GM12878 (cell line): ENCODE measurements at regions not wholly inside any gene's neighbourhood (a gene's known extent, or its start where the extent isn't known, plus 50 kb on each side); places are given as distances from the start of the nearest gene placed in this dataset.

Experiments used
- ATAC-seq: fragments of 200-7000 bp; cut with Tn5 transposase; 3 replicates; pipeline ENCODE4 v1.9.1; 2020; ENCODE audit warnings: mild to moderate bottlenecking, moderate library complexity
- BruUV-seq: library from RNA; stranded (reverse); fragments of 400-500 nt; replicated peaks from 2 replicates; lab custom pipeline; 2021; lab: Mats Ljungman, UMichigan
- CTCF ChIA-PET: fragments of 300-600 bp; sonication (Branson Sonifier 250); formaldehyde crosslinking; extraction: SDS; loops from one replicate; lab custom pipeline; 2021; ENCODE audit warnings: inconsistent platforms; lab: Yijun Ruan, JAX
- POLR2A ChIA-PET: fragments of 350-600 bp; formaldehyde crosslinking; extraction: SDS; loops from one replicate; lab custom pipeline; 2021; ENCODE audit warnings: inconsistent platforms; lab: Charles Lee
- RAD21 ChIA-PET: fragments of 300-600 bp; sonication (Branson Sonifier 250); formaldehyde crosslinking; loops from one replicate; lab custom pipeline; 2023; ENCODE audit warnings: antibody characterized with exemption; ENCODE audit not compliant: unreplicated experiment; lab: Charles Lee
- SMC1A ChIA-PET: fragments of 300-600 bp; sonication (Branson Sonifier 250); formaldehyde crosslinking; loops from one replicate; lab custom pipeline; 2023; ENCODE audit not compliant: unreplicated experiment, uncharacterized antibody; lab: Charles Lee
- DNase-seq: peaks from one replicate; pipeline ENCODE4 v3.0.0-alpha.2; 2011; ENCODE audit warnings: low read depth, low spot score
- FAIRE-seq: peaks from 3 replicates; lab custom pipeline; 2011; peaks lifted over from hg19 to GRCh38; lab: Jason Lieb, UNC
- H2AFZ ChIP-seq: 2 replicates; pipeline ENCODE4 v1.6.0; 2011; ENCODE audit warnings: low read depth, low read length, control low read depth; ENCODE audit not compliant: control insufficient read depth
- H3K27ac ChIP-seq: 2 replicates; pipeline ENCODE4 v1.5.1; 2011; ENCODE audit warnings: control low read depth; ENCODE audit not compliant: control insufficient read depth, insufficient read depth
- H3K27me3 ChIP-seq, 2 experiments: replicated peaks in 1 of 2; 2 replicates each; pipeline versions ENCODE4 v1.6.0 to v1.6.1; 2011; ENCODE audit warnings: low read length in 1 of 2; ENCODE audit not compliant: control insufficient read depth in 2 of 2, insufficient read depth in 2 of 2
- H3K36me3 ChIP-seq, 2 experiments: 2 replicates each; pipeline ENCODE4 v1.5.1; 2011; ENCODE audit warnings: low read length in 1 of 2; ENCODE audit not compliant: control insufficient read depth in 2 of 2, insufficient read depth in 2 of 2
- H3K4me1 ChIP-seq: 2 replicates; pipeline ENCODE4 v1.6.1; 2011; ENCODE audit warnings: mild to moderate bottlenecking, low read length, moderate library complexity, mixed read lengths; ENCODE audit not compliant: control insufficient read depth, insufficient read depth
- H3K4me2 ChIP-seq: 2 replicates; pipeline ENCODE4 v1.6.0; 2011; ENCODE audit warnings: control low read depth; ENCODE audit not compliant: control insufficient read depth, insufficient read depth
- H3K4me3 ChIP-seq: fragments of 200-600 bp; sonication (generic); 2 replicates; pipeline ENCODE4 v1.5.1; 2016
- H3K79me2 ChIP-seq: 2 replicates; pipeline ENCODE4 v1.6.0; 2011; ENCODE audit warnings: low read length; ENCODE audit not compliant: control insufficient read depth, insufficient read depth
- H3K9ac ChIP-seq: 2 replicates; pipeline ENCODE4 v1.8.0; 2011; ENCODE audit warnings: low read length, control low read depth, mixed read lengths; ENCODE audit not compliant: control insufficient read depth, insufficient read depth
- H3K9me3 ChIP-seq: replicated peaks from 3 replicates; pipeline ENCODE4 v1.5.1; 2011; ENCODE audit warnings: mild to moderate bottlenecking, low read length; ENCODE audit not compliant: control insufficient read depth, insufficient read depth
- H4K20me1 ChIP-seq: 2 replicates; pipeline ENCODE4 v1.6.0; 2011; ENCODE audit not compliant: control insufficient read depth, insufficient read depth
- CHD2 ChIP-seq: IDR thresholded peaks from 2 replicates; pipeline ENCODE4 v1.6.1; 2011; ENCODE audit warnings: low read depth, low read length, improper control_type of control experiment, borderline replicate concordance
- DPF2 ChIP-seq: fragments of 450-650 bp; IDR thresholded peaks from 2 replicates; pipeline ENCODE4 v1.6.1; 2017; ENCODE audit warnings: mild to moderate bottlenecking
- MXI1 ChIP-seq: fragments of 150-350 bp; IDR thresholded peaks from 2 replicates; pipeline ENCODE4 v1.6.1; 2011; ENCODE audit warnings: low read depth, mild to moderate bottlenecking, inconsistent platforms, low read length, improper control_type of control experiment
- RELA ChIP-seq: fragments of 450-650 bp; IDR thresholded peaks from 2 replicates; pipeline ENCODE4 v1.8.0; 2014; ENCODE audit warnings: borderline replicate concordance; ENCODE audit not compliant: partially characterized antibody
- SMC3 ChIP-seq: IDR thresholded peaks from 2 replicates; pipeline ENCODE4 v1.6.1; 2011; ENCODE audit warnings: low read length, improper control_type of control experiment, borderline replicate concordance
- WGBS: methylation state at CpG from one replicate; pipeline ENCODE4 v1.1.6; 2016; ENCODE audit warnings: low lambda C conversion rate; ENCODE audit not compliant: insufficient replicate concordance, insufficient coverage; ENCODE audit errors: missing lambda C conversion rate; 5-methylcytosine and 5-hydroxymethylcytosine counted together
- in situ Hi-C: fragments of 300-500 bp; cut with MboI; formaldehyde crosslinking; loops from 9 replicates; pipeline ENCODE4 v1.14.3; 2018; ENCODE audit warnings: mixed read lengths
- intact Hi-C: fragments of 100-400 bp; cut with micrococcal nuclease; formaldehyde crosslinking; loops from one replicate; pipeline ENCODE4 v1.14.2; 2022; ENCODE audit not compliant: unreplicated experiment

- ChIA-PET SMC1A (no interaction called here), RAD21 (no interaction called here), POLR2A (no interaction called here), CTCF (interaction anchor here (1.2 kb wide), 1 partner anchor 17 kb away, joined by 3 read pairs; no protein-coding TSS in a partner anchor)
- no peak overlapping the region for H3K4me3 ChIP-seq
- no peak for DNase-seq
- TF ChIP-seq RELA: no peak
- TF ChIP-seq SMC3: peak; percentile 25; the same call in 1 of the 2 replicates
- H4K20me1 ChIP-seq: no peaks in the 10 kb centered on the region
- intact Hi-C loops (loop anchor here (10.0 kb wide), 3 partner anchors 310 to 1040 kb away; no protein-coding TSS in a partner anchor), in situ Hi-C loops (no loop called here)
- no peak overlapping the region for H3K9ac ChIP-seq
- no peaks in the 10 kb centered on the region for H3K36me3 ChIP-seq
- H3K4me1 ChIP-seq: no peaks in the 10 kb centered on the region
- 24% methylated on average over 5 of the region's 5 CpGs for WGBS
- no peaks in the 10 kb centered on the region for H3K27me3 ChIP-seq
- H3K4me2 ChIP-seq: no peak overlapping the region
- no peaks in the 10 kb centered on the region for H3K79me2 ChIP-seq
- H3K9me3 ChIP-seq: no peaks in the 10 kb centered on the region
- FAIRE-seq: no peak
- no peak overlapping the region for H2AFZ ChIP-seq
- no peak for ATAC-seq
- H3K27ac ChIP-seq: no peak overlapping the region
- no TSS peak for BruUV-seq
Measured at GRCh38 chr9:79134654-79135053, 437.1 kb upstream of the TLE4 start.

GRCh38 chr9:79135681-79136415 is 435.9 kb upstream of the TLE4 start:
- Histone ChIP-seq H3K4me2 (no peak overlapping the region), H2AFZ (no peak overlapping the region), H3K27ac (no peak overlapping the region), H3K4me3 (no peak overlapping the region), H3K36me3 (no peaks in the 10 kb centered on the region), H3K27me3 (no peaks in the 10 kb centered on the region), H3K9me3 (no peaks in the 10 kb centered on the region), H4K20me1 (no peaks in the 10 kb centered on the region), H3K4me1 (no peaks in the 10 kb centered on the region), H3K9ac (no peak overlapping the region), H3K79me2 (no peaks in the 10 kb centered on the region)
- FAIRE-seq: no peak
- ATAC-seq: no peak
- in situ Hi-C loops (no loop called here), intact Hi-C loops (loop anchor here (10.0 kb wide), 3 partner anchors 311 to 1039 kb away; no protein-coding TSS in a partner anchor)
- POLR2A ChIA-PET: no interaction called here
- no TSS peak for BruUV-seq
- RAD21 ChIA-PET: no interaction called here
- DNase-seq: no peak
- CTCF ChIA-PET: no interaction called here
- SMC1A ChIA-PET: no interaction called here
- TF ChIP-seq MXI1 (no peak), CHD2 (no peak), DPF2 (no peak)
- WGBS: 49% methylated on average over 5 of the region's 5 CpGs
